ENCODE measurements at regions not wholly inside any gene's neighbourhood (a gene's known extent, or its start where the extent isn't known, plus 50 kb on each side); places are given as distances from the start of the nearest gene placed in this dataset.
A peak's percentile ranks its signal among the peaks of the same experiment; 100 is the strongest.

DNA sequence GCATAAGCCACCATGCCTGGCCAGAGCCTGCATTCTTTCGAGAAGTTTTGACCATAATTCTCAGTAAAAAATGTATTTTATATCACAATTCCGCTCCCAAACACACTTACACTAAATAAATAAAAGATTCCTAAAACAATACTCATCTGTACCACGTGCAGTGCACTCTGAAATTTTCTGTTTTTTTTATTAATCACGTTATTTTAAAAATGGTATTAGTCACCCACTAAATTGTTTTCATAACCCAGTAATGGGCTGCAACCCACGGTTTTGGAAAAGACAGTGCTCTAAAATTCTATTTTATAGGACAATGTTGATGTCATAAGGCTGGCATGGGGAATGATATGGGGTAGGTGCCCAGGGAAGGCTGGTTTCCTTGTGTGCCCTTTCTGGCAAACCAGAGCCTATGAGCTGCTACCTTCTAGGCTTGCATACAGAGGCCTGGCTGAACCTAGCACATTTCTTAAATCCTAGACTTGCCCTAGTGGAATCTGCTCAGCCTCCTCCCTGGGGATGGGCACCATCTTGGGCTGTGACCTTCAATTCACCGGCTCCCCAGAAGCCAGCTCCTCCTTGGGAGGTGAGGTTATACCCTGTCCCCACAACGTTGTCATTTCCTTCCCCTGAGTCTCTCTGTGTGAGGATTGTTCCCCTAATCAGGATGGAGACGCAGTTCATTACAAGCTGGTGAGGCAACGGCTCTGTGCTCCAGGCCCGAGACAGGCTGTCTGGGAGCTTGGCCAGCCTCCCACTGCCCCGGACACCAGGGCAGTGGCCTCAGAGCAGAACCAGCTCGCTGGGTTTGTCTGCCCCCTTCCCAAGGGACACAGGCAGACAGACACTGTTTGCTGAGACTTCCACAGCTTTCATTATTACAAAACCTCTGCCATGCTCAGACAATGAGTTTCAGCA, 116.5 kb upstream of the NAV2 start:
- DNase-seq (ENCODE audit: low read depth) = peak; percentile 88

DNA sequence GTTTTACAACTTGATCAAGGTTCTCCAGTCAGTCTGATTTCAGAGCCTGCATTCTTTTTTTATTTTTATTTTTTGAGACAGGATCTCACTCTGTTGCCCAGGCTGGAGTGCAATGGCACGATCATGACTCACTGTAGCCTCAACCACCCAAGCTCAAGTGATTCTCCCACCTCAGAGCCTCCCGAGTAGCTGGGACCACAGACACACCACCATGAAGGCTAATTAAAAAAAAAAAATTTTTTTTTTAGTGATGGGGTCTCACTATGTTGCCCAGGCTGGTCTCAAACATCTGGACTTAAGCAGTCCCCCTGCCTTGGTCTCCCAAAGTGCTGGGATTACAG, 117.2 kb upstream of the NAV2 start:
- DNase-seq (ENCODE audit: low read depth) = no peak

DNA sequence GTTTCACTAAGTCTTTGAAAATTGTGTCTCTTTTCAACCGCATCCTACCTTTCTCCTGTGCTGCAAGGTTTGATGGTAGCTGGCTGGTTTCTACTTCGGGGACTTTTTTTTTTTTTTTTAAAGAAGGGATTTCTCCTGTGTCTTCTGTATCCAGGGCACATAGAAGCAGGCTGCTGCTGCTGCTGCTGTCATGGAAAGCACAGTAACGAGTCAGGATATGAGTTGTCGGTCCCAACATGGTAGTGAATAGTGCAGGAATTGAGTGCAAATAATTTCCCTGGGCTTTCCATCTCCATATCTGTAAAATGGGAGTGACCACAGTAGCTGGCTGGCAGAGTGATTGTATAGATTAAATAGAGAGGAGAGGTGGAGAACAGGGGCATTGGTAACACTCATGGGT, 118.3 kb upstream of the NAV2 start:
- DNase-seq (ENCODE audit: low read depth) = no peak

DNA sequence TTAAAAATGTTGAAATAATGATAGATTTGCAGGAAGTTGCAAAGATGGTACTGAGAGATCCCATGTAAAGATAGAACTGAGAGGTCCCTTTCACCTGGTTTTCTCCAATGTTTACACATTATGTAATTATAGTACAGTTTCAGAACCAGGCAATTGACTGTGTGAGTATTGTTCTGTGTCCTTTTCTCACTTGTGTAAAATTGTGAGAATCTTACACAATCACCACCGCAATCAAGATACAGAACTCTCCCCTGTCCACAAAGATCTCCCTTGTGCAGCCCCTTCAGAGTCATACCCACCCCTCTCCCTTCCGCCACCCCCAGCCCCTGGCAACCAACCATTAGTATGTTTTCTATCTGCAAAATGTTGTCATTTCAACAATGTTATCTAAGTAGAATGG, 119.8 kb upstream of the NAV2 start:
- no peak for DNase-seq (ENCODE audit: low read depth)

DNA sequence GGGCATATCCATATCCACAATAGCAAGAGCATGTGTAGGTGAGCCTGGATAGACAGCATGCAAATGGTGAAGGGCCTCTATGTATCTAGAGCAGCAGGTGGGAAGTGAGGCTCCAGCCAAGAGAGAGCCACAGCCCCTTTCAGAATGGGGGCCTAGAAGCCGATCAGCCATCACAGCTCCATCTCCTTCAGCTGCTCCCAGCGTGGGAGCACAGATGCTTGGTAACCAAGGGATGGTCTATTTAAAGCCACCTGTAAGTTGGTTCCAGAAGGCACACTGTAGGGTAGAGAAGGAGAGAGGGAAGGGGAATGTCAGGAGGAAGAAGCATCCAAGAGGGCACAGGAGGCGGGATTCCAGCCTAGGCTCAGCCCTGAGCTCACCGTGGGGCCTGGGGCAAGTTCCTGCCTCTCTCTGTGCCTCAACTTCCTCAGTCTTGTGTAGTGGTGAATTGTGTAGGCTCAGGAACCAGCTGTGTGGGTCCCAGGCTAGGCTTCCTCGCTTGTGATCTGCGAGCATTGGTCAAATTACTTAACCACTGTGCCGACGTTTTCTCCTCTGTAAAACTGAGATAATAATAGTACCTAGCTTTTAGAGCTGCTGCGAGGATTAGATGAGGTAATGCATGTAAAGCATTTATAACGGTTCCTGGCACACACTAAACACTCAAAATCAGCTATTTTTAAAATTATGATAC, 122.9 kb upstream of the NAV2 start:
- DNase-seq (ENCODE audit: low read depth) = no peak

DNA sequence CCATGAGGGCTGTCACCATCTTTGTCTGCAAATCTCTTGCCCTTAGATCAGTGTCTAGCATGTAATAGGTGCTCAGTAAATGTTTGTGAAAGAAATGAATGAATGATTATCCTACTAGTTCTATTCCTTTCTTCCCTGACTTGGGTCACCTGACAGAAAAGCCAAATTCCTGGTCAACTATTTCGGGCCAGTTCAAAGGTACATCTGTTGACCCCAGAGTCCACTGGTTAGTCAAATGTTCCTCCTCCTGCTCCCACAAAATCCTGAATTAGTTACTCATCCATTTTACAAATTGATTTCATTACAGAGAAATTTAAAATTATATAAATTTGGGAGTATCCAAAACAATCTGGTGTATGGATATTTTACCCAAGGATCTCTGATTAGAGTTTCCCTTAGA, 124.7 kb upstream of the NAV2 start:
- DNase-seq (ENCODE audit: low read depth) = no peak

DNA sequence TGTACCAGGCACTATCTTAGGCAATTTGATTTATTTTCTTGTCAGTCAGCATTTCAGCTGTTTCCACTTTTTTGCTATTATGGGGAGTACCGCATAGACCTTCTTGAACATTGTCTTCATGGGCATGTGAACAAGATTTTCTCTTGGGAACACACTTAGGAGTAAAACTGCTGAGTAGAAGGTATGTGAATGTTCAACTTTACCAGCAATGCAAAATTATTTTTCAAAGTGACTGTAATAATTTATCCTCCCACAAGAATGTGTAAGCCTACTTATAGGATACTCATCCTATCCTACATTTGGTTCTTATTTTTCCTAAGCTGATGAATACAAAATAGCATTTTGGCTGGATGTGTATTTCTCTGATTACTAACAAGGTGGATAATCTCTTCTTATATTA, 132.0 kb upstream of the NAV2 start:
- DNase-seq (ENCODE audit: low read depth) = no peak

DNA sequence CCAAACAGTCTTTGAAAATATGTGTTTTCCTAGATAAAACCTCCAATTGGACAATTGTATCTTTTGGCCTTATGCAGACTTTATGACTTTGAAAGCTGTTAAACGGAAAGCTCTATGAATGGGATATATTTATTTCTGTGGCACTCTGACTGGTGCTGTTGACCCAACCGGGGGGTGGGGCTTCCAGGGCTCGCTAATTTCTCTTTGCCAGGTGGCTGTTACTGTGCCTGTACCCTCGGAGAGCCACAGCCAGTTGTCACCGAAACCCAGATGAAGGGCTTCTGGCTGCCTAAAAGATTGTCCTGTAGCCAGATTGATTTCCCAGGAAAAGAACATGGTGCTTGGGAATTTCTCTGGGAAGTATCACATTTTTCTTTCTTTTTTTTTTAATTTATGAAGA, 132.7 kb upstream of the NAV2 start:
- DNase-seq (ENCODE audit: low read depth) = no peak

DNA sequence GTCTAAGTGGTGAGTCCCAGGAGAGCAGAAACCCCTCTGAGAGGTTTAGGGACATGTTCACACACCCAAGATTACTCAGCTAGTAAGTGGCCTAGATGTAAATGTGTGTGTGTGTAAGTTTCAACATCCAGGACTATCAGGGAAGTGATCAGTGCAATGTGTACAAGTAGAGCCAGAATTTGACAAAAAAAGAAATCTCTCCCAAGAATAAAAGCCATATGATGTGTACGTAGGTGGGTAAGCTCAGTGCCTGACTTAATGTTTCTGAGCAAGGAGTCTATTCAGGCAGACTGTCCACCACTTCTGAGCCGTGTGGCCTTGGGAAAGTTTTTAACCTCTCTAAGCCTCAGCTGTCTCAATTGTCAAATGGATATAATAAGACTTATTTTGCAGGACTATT, 133.8 kb upstream of the NAV2 start:
- DNase-seq (ENCODE audit: low read depth) = no peak

DNA sequence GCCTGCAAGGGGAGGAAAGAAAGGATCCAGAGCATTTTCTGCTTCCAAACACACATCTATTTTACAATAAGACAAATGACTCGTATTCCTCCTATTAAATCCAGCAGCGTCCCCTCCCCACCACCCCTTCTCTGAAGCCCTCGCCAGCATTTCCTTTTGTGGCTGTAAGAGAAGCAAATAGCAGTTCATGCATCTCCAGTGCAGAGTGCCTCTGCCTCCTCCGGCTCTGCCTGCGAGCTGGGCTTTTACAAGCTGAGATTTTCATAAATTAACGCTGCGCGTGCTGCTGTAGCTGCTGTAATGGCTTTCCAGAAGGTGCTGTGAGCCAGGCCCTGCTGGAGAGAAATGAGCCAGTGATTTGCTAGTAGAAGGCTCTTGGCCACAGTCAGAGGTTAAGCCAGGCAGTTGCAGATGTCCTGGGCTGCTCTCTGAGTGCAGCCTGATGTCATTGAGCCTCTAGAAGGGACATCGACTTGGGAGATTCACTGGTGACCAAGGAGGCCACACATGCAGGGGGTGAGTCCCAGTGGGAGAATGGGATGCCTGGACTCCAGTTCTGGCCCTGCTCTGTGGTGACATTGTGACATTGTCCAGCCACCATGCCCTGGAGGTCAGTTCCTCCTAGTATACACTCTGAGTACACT, 134.5 kb upstream of the NAV2 start:
- no peak for DNase-seq (ENCODE audit: low read depth)

DNA sequence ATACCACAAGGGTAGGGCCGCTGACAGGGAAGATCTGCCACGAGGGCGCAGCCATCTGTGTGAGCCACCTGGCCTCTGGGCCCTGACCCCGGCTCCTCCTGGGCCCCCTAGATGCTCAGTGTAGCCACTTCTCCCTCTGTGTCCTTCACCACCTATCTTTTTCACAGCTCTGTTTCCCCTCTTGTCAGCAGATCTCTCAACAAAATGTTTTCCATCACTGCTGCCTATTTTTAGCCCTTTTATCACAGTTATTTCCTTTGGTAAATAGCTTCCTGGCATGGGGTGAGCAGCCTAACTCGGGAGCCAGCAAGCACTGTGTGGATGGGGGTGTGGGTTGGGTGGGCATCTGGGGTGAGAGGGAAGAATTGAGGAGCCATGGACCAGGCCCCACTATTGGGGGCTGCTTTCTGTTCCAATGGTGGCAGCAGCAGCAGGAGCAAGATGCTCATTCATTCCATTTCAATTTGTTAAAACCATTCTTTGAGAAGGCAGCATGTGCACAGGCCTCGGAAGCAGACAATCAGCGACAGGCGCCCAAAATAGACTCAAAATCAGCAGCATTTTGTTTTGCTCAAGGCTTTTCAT, 135.2 kb upstream of the NAV2 start:
- DNase-seq (ENCODE audit: low read depth) = no peak

DNA sequence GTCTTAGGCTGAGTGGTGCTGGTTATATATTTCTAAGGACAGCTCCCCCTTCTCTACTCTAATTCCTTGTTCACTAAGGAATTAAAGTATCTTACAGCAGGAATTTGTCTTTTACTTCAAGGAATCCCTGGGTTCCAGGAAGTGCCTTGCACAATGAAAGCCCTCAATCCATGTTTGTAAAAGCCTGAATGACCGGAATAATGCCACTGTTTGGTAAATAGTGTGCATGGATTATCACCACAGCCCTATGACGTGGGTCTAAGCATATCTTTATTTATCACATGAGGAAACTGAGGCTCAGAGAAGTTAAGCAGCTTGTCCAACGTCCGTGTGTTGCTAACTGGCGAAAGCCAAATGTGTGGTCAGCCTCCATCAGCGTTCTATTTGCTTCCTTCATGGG, 135.7 kb upstream of the NAV2 start:
- DNase-seq (ENCODE audit: low read depth) = no peak

DNA sequence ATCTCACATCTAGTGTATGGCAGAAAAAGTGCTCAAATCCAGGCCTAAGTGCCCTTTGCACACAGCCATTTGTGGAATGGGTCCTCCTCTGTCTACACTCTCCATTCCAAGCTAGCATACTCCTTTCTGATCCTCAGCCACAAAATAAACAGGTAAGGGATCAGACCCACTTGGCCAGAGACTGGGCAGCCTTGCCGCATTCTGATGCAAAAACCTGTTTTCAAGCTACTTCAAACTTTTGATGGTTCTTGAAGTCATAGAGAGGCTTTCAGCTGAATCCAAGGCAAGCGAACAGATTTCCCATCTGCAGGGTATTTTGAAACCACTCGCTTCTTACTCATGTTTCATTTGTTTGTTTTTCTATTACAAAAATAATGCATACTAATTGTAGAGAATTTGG, 136.6 kb upstream of the NAV2 start:
- DNase-seq (ENCODE audit: low read depth) = no peak

DNA sequence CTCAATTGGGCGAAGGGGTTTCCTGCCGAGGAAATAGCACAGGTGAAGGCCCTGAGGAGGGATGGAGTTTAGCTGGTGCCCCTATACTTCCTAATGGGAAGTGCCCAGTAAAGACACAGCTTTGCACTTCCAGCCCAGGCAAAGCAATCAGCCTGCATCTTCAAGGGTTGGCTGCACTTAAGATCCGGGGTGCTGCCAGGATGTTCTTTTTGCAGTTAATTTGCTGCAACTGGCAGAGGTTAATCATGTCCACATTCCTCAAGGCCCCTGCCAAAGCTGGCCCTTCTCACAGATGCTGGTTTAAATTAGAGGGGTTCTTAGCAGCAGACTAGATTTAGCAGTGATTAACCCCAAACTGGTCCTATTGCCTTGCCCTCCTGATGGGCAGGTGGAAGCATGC, 137.7 kb upstream of the NAV2 start:
- no peak for DNase-seq (ENCODE audit: low read depth)

DNA sequence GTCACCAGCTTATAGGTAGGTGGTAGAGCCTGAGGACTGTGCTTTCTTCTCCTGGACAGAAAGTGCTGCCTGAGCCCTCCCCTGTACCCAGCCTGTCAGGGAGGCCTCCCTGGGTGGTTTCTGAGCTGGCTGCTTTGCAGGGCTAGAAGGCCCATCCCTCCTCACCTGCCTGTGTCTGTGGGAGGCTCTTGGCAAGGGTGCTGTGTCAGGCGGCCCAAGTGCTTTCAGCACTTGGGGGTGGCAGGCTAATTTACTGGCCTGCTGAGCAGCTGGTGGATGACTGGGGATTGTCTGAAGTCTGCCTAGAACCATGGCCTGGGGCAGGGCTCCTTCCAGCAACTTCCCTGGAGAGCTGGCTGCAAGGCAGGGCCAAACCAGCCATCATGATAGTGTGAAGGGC, 139.0 kb upstream of the NAV2 start:
- DNase-seq (ENCODE audit: low read depth) = no peak

DNA sequence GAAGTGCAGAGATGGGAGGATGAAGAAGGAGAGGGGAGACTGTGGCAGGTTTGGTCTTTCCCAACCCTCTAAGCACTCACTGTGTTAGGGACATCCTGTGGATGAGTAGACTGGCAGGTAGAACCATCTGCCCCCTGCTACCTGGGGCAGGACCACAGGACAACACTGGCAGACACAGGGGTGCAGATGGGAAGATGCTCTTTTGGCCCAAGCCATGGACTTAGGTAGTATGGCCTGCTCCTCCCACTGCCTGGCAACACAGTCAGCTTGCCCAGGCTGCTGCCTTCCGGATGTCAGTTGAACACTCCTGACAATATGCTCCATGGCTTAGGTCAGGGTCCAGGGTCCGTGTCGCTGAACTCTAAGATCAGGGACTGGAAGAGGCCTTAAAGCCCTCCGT, 140.7 kb upstream of the NAV2 start:
- DNase-seq (ENCODE audit: low read depth) = no peak

DNA sequence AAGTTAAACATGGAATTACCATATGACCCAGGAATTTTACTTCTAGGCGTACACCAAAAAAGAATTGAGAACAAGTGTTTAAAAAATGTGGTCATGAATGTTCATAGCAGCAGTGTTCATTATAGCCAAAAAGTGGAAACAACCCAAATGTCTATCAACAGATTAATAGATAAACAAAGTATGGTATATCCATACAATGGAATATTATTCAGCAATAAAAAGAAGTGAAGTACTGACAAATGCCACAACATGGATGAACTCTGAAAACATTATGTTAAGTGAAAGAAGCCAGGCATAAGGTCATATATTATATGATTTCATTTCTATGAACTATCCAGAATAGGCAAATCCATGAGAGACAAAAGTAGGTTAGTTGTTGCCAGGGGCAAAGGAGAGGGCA, 141.7 kb upstream of the NAV2 start:
- DNase-seq (ENCODE audit: low read depth) = no peak

DNA sequence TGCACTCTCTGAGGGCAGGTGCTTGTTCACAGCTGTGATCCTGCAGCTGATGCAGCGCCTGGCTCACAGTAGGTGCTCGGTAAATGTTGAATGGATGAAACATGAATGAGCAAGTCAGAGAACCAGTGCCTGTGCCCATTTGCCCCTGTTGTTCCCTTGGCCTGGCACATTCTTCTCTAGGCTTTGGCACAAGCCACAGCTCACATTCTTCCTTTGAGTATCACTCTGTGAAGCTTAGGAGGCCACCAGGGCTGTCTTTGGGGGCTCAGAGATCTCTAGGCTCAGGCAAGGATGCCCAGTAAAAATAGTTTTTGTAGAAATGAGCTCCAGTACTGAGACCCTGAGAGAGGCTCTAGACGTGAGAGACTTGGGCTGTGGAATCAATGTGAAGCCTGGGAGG, 144.6 kb upstream of the NAV2 start:
- DNase-seq (ENCODE audit: low read depth) = no peak

DNA sequence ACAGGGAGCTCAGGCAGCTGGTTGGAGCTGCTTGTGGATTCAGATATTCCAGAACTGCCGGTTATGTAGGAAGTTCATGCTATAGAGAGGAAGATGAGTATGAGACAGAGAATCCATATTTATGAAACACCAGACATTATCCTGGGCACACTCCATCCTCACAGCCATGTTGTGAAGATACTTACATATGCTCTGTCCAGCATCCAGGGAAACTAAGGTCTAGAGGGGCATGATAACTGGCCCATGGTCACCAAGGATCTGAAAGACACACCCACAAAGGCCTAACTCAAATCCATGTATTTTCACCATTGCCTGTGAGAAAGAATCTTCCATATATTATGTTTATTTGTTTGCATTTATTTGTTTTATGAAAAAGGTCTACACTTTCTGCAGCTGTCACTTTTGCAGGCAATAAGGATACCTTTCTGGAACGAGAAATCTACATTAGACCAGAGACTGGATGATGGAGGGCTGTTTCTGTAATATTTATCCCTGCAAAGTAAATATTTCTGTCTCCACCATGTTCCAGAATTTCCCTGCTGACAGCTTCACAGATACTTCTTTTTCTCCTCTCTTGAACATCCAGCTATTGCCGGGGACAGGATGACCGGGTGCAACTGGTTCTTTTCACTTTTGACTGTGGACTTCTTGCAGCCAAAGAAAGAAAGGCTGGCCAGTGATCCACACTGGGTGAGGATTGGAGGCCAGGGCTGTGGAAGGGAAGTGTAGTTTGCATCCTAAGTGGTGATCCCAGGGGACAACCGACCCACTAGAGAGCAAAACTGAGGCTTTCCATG, 145.9 kb upstream of the NAV2 start:
- no peak for DNase-seq (ENCODE audit: low read depth)

DNA sequence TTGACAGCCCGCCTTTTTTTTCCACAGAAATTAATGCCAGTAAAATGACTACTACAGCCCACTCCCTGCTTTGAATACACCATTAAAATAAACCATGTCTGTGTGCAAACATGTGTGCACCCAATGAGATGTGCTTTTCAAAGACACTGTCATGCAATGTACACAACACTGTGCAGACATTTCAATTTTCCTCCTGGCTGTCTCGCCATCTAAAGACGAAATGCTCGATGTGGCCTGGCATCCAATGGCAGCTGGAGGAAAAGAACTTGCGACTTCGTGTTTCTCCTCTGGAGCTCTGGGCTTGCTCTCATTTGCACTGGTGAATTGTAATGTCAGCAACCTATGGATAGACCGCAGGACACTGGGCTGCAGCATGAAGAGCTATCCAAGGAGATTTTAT, 147.0 kb upstream of the NAV2 start:
- no peak for DNase-seq (ENCODE audit: low read depth)

DNA sequence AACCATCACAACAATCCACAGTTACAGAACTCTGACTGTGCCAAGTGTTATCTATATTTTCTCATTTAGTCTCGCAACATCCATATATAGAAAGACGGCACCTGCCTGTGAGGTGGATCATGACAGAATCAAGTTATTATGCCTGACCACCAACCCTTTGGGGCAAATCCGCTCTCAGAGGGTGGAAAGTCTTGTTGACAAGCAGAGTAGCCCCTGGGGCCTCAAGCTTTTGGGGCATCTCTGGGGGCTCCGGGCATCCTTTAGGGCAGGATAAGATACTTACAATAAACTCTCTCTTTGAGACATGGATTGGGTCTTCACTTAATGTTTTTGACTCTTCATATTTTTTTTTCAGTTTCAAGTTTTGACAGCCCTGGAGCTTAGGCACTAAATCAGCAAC, 150.5 kb upstream of the NAV2 start:
- DNase-seq (ENCODE audit: low read depth) = no peak

DNA sequence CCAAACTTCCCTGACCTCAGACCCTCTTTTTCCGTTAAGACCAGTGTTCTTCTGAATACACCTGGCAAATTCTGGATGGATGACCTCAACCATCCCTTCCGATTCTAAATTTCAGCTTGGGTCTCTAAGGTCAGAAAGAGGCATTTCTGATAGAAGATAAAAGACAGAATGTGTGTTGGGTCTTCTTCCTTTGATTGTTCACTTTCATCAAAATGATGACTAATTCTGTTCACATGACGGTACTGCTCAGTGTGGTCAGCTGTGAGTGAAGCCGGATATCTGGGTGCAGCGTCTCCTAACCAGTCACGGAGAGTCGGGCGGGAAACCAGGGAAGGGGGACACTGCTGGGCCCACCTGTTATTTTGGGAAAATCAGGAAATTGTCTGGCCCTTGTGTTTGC, 151.6 kb upstream of the NAV2 start:
- DNase-seq (ENCODE audit: low read depth) = no peak

All from HS-5 (cell line).